ENCODE measurements at regions not wholly inside any gene's neighbourhood (a gene's known extent, or its start where the extent isn't known, plus 50 kb on each side); places are given as distances from the start of the nearest gene placed in this dataset.
A peak's percentile ranks its signal among the peaks of the same experiment; 100 is the strongest.

DNA sequence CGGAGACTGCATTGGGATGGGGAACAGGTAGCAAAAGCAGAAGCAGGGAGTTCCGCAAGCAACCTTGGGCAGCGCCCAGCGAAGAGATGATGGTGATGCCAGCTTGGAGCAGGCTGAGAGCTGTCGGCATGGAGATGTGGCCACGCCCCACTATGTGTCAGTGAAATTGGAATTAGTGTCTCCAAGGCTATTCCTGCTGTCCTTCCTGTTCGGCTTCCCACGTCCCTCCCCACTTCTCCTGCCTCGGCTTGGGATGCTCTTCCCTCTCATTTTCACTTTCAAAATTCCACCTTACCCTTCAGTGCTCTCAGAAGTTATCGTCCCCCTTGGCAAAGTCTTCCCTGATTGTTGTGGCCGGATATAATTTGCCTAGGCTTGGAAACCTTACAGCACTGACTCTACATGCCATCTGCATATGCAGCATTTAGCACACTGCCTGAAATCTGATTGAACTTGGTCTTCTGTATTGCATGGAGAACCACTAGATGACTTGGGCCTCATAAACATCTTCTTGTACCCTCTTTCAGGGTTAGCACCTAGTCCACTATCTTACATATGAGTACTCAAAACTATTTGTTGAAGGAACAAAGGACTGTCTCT lies 270.7 kb upstream of the RUNX1 start:
- no peak for TF ChIP-seq CTCF (conservative IDR thresholded peaks at IDR 0.05; ENCODE audit: low read length)
- no peak overlapping the region for H3K4me3 ChIP-seq (ENCODE audit: low read length)
- no peak for DNase-seq (ENCODE audit: low read depth)

- DNase-seq (ENCODE audit: low read depth) = no peak
- no peak for TF ChIP-seq CTCF (conservative IDR thresholded peaks at IDR 0.05; ENCODE audit: low read length)
- no peak overlapping the region for H3K4me3 ChIP-seq (ENCODE audit: low read length)
Observed at GRCh38 chr21:35316933-35317332, 267.8 kb upstream of the RUNX1 start.

DNA sequence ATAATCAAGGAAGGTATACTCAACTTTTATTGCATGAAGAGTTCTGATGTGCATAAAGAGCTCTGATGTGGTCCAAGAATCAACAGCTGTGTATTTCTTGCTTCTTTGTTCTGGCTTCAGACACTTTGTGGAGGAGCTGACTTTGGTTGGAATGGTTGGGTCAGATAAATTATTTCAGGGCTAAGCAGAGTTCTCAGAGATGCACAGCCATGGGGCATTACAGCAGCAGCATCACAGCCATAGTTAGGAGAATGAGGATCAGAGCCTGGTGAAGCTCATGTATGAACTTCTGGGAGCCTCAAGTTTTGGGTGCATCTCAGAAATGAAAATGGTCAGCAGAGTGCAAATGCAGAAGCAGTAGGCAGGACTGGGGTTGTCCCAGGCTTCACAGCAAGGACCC lies 267.4 kb upstream of the RUNX1 start:
- no peak overlapping the region for H3K4me3 ChIP-seq (ENCODE audit: low read length)
- DNase-seq (ENCODE audit: low read depth) = no peak
- TF ChIP-seq CTCF (conservative IDR thresholded peaks at IDR 0.05; ENCODE audit: low read length) = no peak

- TF ChIP-seq CTCF (conservative IDR thresholded peaks at IDR 0.05; ENCODE audit: low read length) = no peak
- H3K4me3 ChIP-seq (ENCODE audit: low read length) = no peak overlapping the region
- no peak for DNase-seq (ENCODE audit: low read depth)
Observed at GRCh38 chr21:35314857-35315582, 265.9 kb upstream of the RUNX1 start.

GRCh38 chr21:35311985-35312384 lies 262.9 kb upstream of the RUNX1 start:
- H3K4me3 ChIP-seq (ENCODE audit: low read length) = no peak overlapping the region
- DNase-seq (ENCODE audit: low read depth) = no peak
- TF ChIP-seq CTCF (conservative IDR thresholded peaks at IDR 0.05; ENCODE audit: low read length) = no peak

- no peak overlapping the region for H3K4me3 ChIP-seq (ENCODE audit: low read length)
- TF ChIP-seq CTCF (conservative IDR thresholded peaks at IDR 0.05; ENCODE audit: low read length) = no peak
- no peak for DNase-seq (ENCODE audit: low read depth)
Observed at GRCh38 chr21:35309316-35309715, 260.2 kb upstream of the RUNX1 start.

GRCh38 chr21:35303085-35303484 lies 254.0 kb upstream of the RUNX1 start:
- no peak overlapping the region for H3K4me3 ChIP-seq (ENCODE audit: low read length)
- peak; percentile 86 for DNase-seq (ENCODE audit: low read depth)
- TF ChIP-seq CTCF (conservative IDR thresholded peaks at IDR 0.05; ENCODE audit: low read length) = no peak
